Erythroblast (primary cell): ENCODE measurements at regions not wholly inside any gene's neighbourhood (a gene's known extent, or its start where the extent isn't known, plus 50 kb on each side); places are given as distances from the start of the nearest gene placed in this dataset.

Source experiments
- DNase-seq, 2 experiments: peaks; one replicate each; lab custom pipeline; 2025; lab: John Stamatoyannopoulos, UW
- GATA1 ChIP-seq: IDR thresholded peaks from 2 replicates; pipeline ENCODE4 v1.6.1; 2011; ENCODE audit warnings: low read depth, mild to moderate bottlenecking, control low read depth, low read length, moderate library complexity
- POLR2A ChIP-seq: IDR thresholded peaks from 2 replicates; pipeline ENCODE4 v1.6.1; 2011; ENCODE audit warnings: mild to moderate bottlenecking, low read length

DNA sequence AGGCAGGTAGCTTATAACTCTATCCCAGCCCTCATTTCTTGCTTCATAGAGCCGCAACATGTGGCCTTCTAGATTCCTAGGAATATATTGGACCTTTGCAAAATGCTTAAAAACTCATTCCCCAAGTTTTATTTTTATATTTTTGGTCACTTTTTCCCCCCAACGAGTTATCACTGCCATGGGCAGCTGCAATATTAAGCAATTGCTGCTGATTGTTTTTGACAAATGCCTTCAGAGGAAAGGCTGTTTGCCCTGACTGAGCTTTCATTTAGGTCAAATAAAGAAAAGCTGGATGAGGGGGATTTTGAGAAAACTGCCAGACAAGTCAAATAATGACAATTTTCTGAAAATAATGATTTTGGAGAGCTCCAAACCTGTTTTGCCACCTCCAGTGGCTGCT lies 976.9 kb upstream of the MBL2 start:
- TF ChIP-seq POLR2A (no peak), GATA1 (no peak)

DNA sequence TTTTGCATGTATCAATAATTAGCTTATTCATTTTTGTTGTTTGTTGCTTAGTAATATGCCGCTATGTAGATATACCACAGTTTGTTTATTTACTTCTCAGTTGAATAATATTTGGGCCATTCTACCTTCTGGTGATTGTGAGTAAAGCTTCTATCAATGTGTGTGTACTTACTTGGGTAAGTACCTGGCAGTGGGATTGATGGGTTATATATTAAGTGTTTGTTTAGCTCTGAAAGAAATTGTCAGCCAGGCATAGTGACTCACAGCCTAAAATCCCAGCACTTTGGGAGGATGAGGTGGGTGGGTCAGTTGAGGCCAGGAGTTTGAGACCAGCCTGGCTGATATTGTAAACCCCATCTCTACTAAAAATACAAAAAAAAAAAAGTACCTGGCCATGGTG lies 975.7 kb upstream of the MBL2 start:
- TF ChIP-seq GATA1: no peak
- TF ChIP-seq POLR2A: no peak
- no peak for DNase-seq

More for the DNA sequence above, 976.9 kb upstream of the MBL2 start:
- no peak for DNase-seq

GRCh38 chr10:53744746-53745145 lies 972.2 kb upstream of the MBL2 start:
- TF ChIP-seq GATA1 (no peak), POLR2A (no peak)

GRCh38 chr10:53744176-53744575 lies 971.6 kb upstream of the MBL2 start:
- no peak for DNase-seq
- TF ChIP-seq POLR2A (no peak), GATA1 (no peak)

More at GRCh38 chr10:53744746-53745145, 972.2 kb upstream of the MBL2 start:
- DNase-seq: no peak

DNA sequence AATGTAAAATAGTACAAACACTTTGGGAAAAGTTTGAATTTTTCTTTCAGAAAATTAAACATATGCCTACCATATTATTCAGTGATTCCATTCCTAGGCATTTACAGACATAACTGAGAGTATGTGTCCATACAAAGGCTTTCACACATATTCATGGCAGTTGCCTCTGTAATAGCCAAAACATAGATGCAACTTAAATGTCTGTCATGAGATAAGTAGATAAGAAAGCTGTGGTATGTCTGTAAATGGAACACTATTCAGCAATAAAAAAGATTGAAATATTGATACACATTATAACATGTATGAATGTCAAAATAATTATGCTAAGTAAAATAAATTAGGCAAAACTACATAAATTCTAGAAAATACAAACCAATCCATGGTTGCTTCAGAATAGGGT lies 964.5 kb upstream of the MBL2 start:
- TF ChIP-seq GATA1 (no peak), POLR2A (no peak)
- DNase-seq: no peak

DNA sequence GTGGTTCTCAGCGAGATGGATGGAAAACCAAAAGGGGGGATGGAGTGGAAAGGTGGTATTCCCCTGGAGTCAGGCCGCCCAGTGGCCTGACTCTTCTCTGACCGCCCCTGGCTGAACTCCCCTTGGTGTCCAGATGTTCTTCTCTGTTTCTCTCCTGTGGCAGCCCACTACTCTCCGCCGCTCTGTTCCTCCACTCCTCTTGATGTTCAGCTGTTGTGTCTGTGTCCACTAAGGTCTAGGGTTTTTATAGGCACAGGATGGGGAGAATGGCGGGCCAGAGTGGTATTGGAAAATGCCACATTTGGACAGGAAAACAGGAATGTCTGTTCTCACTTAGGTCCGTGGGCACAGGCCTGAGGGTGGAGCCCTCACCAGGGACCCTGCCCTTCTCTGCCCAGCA lies 954.3 kb upstream of the MBL2 start:
- TF ChIP-seq POLR2A (no peak), GATA1 (no peak)
- DNase-seq: no peak

DNA sequence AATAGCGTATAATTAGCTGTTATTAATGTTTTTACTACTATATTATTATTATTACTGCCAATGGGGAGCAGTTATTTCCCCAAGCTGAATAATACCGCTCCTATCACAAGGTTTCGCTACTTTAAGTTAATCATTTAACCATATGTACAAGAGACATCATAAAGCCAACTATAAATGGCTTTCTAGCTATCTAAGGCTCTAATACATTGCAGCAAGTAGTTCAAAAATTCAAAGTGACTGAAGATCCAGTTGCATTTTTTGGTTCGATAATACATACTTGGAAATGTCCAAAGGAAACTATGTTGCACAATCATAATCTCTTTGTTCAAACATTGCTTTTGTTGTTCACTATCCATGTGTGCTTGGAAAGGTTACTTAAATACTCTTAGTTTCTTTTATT lies 952.0 kb upstream of the MBL2 start:
- no peak for DNase-seq
- no peak for TF ChIP-seq POLR2A
- TF ChIP-seq GATA1: no peak

DNA sequence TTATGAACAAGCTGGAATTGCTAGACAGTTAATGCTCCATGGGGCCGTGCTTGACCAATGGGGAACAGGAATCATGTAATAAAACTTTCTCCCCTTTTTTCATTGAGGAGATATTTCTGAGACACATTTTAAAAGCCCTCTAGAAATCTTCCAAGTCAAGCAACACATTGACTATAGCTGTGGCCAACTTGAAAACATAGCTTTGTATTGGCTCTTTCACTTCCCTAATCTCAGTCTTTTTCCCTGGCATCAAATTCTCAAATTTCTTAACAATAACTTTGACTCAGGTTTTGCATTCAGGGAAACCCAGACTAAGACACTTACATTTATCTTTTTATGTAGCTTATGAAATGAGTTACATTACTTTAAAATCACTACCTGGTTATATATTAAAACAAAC lies 947.1 kb upstream of the MBL2 start:
- TF ChIP-seq POLR2A: no peak
- no peak for TF ChIP-seq GATA1
- no peak for DNase-seq

- no peak for DNase-seq
- TF ChIP-seq GATA1 (no peak), POLR2A (no peak)
These were observed 943.6 kb upstream of the MBL2 start for GRCh38 chr10:53716156-53716555.

- DNase-seq: no peak
- TF ChIP-seq POLR2A: no peak
- no peak for TF ChIP-seq GATA1
These were observed 940.8 kb upstream of the MBL2 start for GRCh38 chr10:53713431-53713830.

- DNase-seq: no peak
- TF ChIP-seq GATA1 (no peak), POLR2A (no peak)
These were observed 929.9 kb upstream of the MBL2 start for GRCh38 chr10:53702489-53702888.

- TF ChIP-seq POLR2A (no peak), GATA1 (no peak)
- DNase-seq: peak in 1 of 2 experiments; percentile 1
These were observed 928.6 kb upstream of the MBL2 start for GRCh38 chr10:53701213-53701612.

- no peak for DNase-seq
- no peak for TF ChIP-seq POLR2A
- TF ChIP-seq GATA1: no peak
These were observed 927.7 kb upstream of the MBL2 start for GRCh38 chr10:53700278-53700677.

DNA sequence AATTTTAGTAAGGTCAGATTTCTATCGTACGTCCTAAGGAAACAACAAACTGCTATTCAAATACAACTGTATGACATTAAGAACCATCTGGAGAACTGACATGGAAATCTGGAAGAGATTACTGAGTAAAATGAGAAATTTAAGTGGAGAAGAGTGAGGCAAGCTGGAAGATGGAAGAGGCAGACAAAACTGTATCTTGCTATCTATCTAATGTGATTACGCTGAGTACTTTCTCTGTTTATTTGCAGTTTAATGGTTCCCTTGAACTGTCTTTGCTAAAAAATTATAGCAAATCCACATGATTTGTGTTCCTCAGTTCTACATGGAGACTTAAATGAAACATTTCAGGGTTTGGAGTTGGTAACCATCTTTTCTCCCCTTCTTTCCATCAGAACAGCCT lies 927.1 kb upstream of the MBL2 start:
- DNase-seq: no peak
- TF ChIP-seq GATA1 (no peak), POLR2A (no peak)

DNA sequence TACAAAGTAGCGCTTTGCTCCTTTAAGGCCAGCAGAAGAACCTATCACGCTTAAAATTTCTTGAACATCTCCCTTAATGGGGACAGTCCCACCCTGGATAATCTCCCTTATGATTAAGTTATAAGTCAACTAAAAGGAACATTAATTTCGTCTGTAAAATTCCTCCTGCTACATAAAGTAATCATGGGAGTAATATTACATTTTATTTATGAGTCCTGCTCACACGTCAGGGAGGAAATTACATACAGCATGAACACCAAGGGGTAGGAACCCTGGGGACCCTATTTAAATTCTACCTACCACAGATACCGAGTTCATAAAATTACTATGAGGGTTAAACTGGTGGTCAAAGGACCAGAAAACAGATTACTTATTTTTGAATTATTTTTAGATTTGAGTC lies 926.6 kb upstream of the MBL2 start:
- TF ChIP-seq GATA1: no peak
- TF ChIP-seq POLR2A: no peak
- DNase-seq: no peak

GRCh38 chr10:53697038-53697437 lies 924.5 kb upstream of the MBL2 start:
- TF ChIP-seq POLR2A: no peak
- TF ChIP-seq GATA1: no peak
- no peak for DNase-seq
